K562 (cell line): ENCODE measurements at regions not wholly inside any gene's neighbourhood (a gene's known extent, or its start where the extent isn't known, plus 50 kb on each side); places are given as distances from the start of the nearest gene placed in this dataset.

ENCODE experiments used
- ATAC-seq: fragments of 200-7000 bp; cut with Tn5 transposase; 3 replicates; pipeline ENCODE4 v1.9.1; 2020; ENCODE audit warnings: moderate library complexity
- BruUV-seq: library from RNA; stranded (reverse); fragments of 400-500 nt; replicated peaks from 2 replicates; lab custom pipeline; 2021; lab: Mats Ljungman, UMichigan
- CTCF ChIA-PET: fragments of 300-600 bp; formaldehyde crosslinking; extraction: SDS; loops from one replicate; lab custom pipeline; 2021; ENCODE audit warnings: low intra/inter-chr PET ratio; lab: Yijun Ruan, JAX
- POLR2A ChIA-PET: fragments of 300-600, 350-650 bp; sonication (Branson Sonifier 250); formaldehyde crosslinking; extraction: SDS; loops from one replicate; lab custom pipeline; 2021; ENCODE audit warnings: antibody characterized with exemption, inconsistent platforms; lab: Yijun Ruan, JAX
- DNase-seq, 4 experiments: peaks; one replicate each; pipeline versions ENCODE4 v3.0.0 to v3.0.0-alpha.2; 2011 to 2018; ENCODE audit warnings: low spot score in 3 of 4, mixed read lengths in 3 of 4; ENCODE audit errors: extremely low read depth in 1 of 4
- FAIRE-seq: peaks from 2 replicates; lab custom pipeline; 2011; peaks lifted over from hg19 to GRCh38; lab: Jason Lieb, UNC
- H2AFZ ChIP-seq: 2 replicates; pipeline ENCODE4 v1.6.0; 2011; ENCODE audit warnings: low read depth, low read length, control low read depth, inconsistent platforms
- H3K27ac ChIP-seq: fragments of 200-600 bp; 3 replicates; pipeline ENCODE4 v1.8.0; 2011; ENCODE audit warnings: low read depth, mild to moderate bottlenecking, control low read depth, inconsistent platforms, low read length, moderate library complexity, mixed read lengths; ENCODE audit errors: extremely low read depth
- H3K27me3 ChIP-seq, 2 experiments: fragments of 300-600 bp in 1 of 2; 2 replicates in 1 of 2; 3 replicates in 1 of 2; pipeline versions ENCODE4 v1.6.0 to v1.8.0; 2011; ENCODE audit warnings: inconsistent platforms in 2 of 2, low read length in 2 of 2, mild to moderate bottlenecking in 1 of 2, mixed read lengths in 1 of 2, moderate library complexity in 1 of 2; ENCODE audit not compliant: control insufficient read depth in 2 of 2, insufficient read depth in 2 of 2
- H3K36me3 ChIP-seq: fragments of 300-600 bp; 3 replicates; pipeline ENCODE4 v1.8.0; 2011; ENCODE audit warnings: mild to moderate bottlenecking, low read length, inconsistent platforms; ENCODE audit not compliant: control insufficient read depth, insufficient read depth
- H3K4me1 ChIP-seq, 2 experiments: fragments of 200-600 bp in 1 of 2; replicated peaks in 1 of 2; 2 replicates in 1 of 2; 3 replicates in 1 of 2; pipeline versions ENCODE4 v1.5.1 to v1.8.0; 2011; ENCODE audit warnings: inconsistent platforms in 2 of 2, low read length in 2 of 2, mild to moderate bottlenecking in 1 of 2, mixed read lengths in 1 of 2, moderate library complexity in 1 of 2; ENCODE audit not compliant: control insufficient read depth in 2 of 2, insufficient read depth in 2 of 2
- H3K4me2 ChIP-seq: 2 replicates; pipeline ENCODE4 v1.6.1; 2011; ENCODE audit warnings: low read length, control low read depth, inconsistent platforms, mixed read lengths; ENCODE audit not compliant: insufficient read depth
- H3K4me3 ChIP-seq: fragments of 200-600 bp; sonication (generic), shearing (Covaris generic); 2 replicates; pipeline ENCODE4 v1.5.1; 2016; ENCODE audit warnings: control low read depth, inconsistent platforms
- H3K79me2 ChIP-seq: fragments of 200-600 bp; 3 replicates; pipeline ENCODE4 v1.8.0; 2011; ENCODE audit warnings: low read length, inconsistent platforms; ENCODE audit not compliant: control insufficient read depth, insufficient read depth
- H3K9ac ChIP-seq, 2 experiments: 2 replicates each; pipeline versions ENCODE4 v1.6.0 to v1.6.1; 2011; ENCODE audit warnings: low read depth in 2 of 2, low read length in 2 of 2, control low read depth in 1 of 2, inconsistent platforms in 1 of 2, mild to moderate bottlenecking in 1 of 2, mixed read lengths in 1 of 2; ENCODE audit not compliant: insufficient read depth in 1 of 2
- H3K9me1 ChIP-seq: one replicate; pipeline ENCODE4 v1.6.0; 2011; ENCODE audit warnings: inconsistent platforms, mild to moderate bottlenecking, low read length, moderate library complexity; ENCODE audit not compliant: control insufficient read depth, insufficient read depth
- H3K9me3 ChIP-seq: replicated peaks from 2 replicates; pipeline ENCODE4 v1.5.1; 2011; ENCODE audit warnings: low read depth, low read length, inconsistent platforms; ENCODE audit not compliant: control insufficient read depth, insufficient read depth
- H4K20me1 ChIP-seq: replicated peaks from 2 replicates; pipeline ENCODE4 v1.6.1; 2011; ENCODE audit warnings: low read length, inconsistent platforms, mixed read lengths; ENCODE audit not compliant: control insufficient read depth, insufficient read depth
- ETV5 ChIP-seq: sonication (generic); formaldehyde crosslinking; IDR thresholded peaks from 2 replicates; pipeline ENCODE4 v1.4.0; 2020; ENCODE audit warnings: low read depth, mild to moderate bottlenecking, missing genetic modification reagents
- POLR2G ChIP-seq: fragments of 200-400 bp; formaldehyde crosslinking; IDR thresholded peaks from 2 replicates; pipeline ENCODE4 v1.6.1; 2017; ENCODE audit warnings: low read depth, mild to moderate bottlenecking, antibody characterized with exemption, low read length, moderate library complexity
- ZNF740 ChIP-seq, 3 experiments: fragments of 200-800 bp in 1 of 3; sonication (Bioruptor generic) in 1 of 3; sonication (generic) in 1 of 3; formaldehyde crosslinking in 1 of 3; IDR thresholded peaks; 2 replicates each; pipeline versions ENCODE4 v1.6.1 to v1.8.0; 2016 to 2022; ENCODE audit warnings: mild to moderate bottlenecking in 2 of 3, missing compliant biosample characterization in 2 of 3, missing genetic modification characterization in 2 of 3, missing genetic modification reagents in 1 of 3
- ZSCAN32 ChIP-seq: fragments of 450-650 bp; formaldehyde crosslinking; IDR thresholded peaks from 2 replicates; pipeline ENCODE4 v1.4.0; 2020; ENCODE audit warnings: mild to moderate bottlenecking, moderate library complexity
- WGBS: fragments of 100-300 bp; shearing (Covaris generic); methylation state at CpG from one replicate; pipeline ENCODE4 v1.1.6; 2016; ENCODE audit warnings: low coverage, mixed read lengths; ENCODE audit not compliant: insufficient coverage; ENCODE audit errors: missing lambda C conversion rate; 5-methylcytosine and 5-hydroxymethylcytosine counted together
- in situ Hi-C: fragments of 300-500 bp; cut with MboI; formaldehyde crosslinking; loops from 4 replicates; pipeline ENCODE4 v1.15.0; 2018; ENCODE audit warnings: inconsistent platforms, mixed read lengths
- intact Hi-C: fragments of 100-400 bp; cut with micrococcal nuclease; formaldehyde crosslinking; loops from 2 replicates; pipeline ENCODE4 v1.14.2; 2022
- TF ChIP-seq, protein P1 (sequence below): sonication (generic); formaldehyde crosslinking; IDR thresholded peaks from 2 replicates; pipeline ENCODE4 v1.8.1; 2023; ENCODE audit warnings: mild to moderate bottlenecking, missing genetic modification reagents

DNA sequence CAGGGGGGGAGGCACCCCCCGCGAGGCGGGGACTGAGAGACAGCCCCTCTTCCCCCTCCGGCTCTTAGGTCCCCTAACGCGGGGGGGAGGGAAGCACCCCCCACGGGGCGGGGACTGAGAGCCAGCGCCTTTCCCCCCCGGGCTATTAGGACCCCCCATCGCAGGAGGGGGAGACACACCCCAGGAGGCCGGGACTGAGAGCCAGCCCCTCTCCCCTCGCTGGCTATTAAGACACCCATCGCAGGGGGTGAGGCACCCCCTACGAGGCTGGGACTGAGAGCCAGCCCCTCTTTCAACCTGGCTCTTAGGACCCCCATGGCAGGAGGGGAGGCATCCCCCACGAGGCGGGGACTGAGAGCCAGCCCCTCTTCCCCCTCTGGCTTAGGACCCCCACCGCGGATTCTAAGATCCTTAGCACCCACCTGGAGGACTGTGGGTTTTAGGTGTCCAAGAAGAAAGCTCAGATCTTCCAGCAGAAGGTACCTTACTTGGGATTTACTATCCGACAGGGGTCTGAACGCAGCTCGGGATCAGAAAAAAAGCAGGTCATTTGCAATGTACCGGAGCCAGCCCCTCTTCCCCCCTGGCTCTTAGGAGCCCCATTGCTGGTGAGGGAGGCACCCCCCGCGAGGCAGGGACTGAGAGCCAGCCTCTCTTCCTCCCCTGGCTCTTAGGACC lies 197.8 kb upstream of the PZP start:
- Histone ChIP-seq H3K36me3 (no peaks in the 10 kb centered on the region), H3K9ac (no peak overlapping the region), H3K4me2 (no peak overlapping the region), H3K27me3 (no peaks in the 10 kb centered on the region), H3K79me2 (no peaks in the 10 kb centered on the region), H3K4me3 (no peak overlapping the region), H3K9me3 (no peaks in the 10 kb centered on the region), H2AFZ (no peak overlapping the region), H3K4me1 (peaks cover 0 to 3% of the 10 kb centered on the region in 2 experiments; a peak in 1 of 5 replicates), H3K9me1 (no peaks in the 10 kb centered on the region), H4K20me1 (no peaks in the 10 kb centered on the region), H3K27ac (no peak overlapping the region)
- FAIRE-seq (no peak), ATAC-seq (no peak), DNase-seq (no peak)
- in situ Hi-C loops: no loop called here
- BruUV-seq: no TSS peak
- ChIA-PET CTCF (no interaction called here), POLR2A (no interaction called here)
- WGBS: 93% methylated on average over 6 of the region's 25 CpGs
- intact Hi-C loops: no loop called here
- peak; percentile 14; the same call in 1 of the 2 replicates for TF ChIP-seq POLR2G
- no peak for TF ChIP-seq ZSCAN32 (CRISPR knock-in tag)

DNA sequence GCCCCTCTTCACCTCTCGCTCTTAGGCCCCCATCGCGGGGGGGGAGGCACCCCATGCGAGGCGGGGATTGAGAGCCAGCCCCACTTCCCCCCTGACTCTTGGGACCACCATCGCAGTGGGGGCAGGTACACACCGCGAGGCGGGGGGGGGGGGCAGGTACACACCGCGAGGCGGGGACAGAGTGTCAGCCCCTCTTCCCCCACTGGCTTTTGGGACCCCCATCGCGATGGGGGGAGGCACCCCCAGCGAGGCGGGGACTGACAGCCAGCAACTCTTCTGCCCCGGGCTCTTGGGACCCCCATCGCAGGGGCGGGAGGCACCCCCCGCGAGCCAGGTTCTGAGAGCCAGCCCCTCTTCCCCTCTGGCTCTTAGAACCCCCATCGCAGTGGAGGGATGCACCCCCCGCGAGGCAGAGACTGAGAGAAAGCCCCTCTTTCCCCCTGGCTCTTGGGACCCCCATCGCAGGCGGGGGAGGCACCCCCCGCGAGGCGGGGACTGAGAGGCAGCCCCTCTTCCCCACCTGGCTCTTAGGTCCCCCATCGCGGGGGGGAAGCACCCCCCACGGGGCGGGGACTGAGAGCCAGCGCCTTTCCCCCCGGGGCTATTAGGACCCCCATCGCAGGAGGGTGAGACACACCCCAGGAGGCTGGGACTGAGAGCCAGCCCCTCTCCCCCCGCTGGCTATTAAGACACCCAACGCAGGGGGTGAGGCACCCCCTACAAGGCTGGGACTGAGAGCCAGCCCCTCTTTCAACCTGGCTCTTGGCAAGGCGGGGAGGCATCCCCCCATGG lies 196.5 kb upstream of the PZP start:
- TF ChIP-seq, protein P1, sequence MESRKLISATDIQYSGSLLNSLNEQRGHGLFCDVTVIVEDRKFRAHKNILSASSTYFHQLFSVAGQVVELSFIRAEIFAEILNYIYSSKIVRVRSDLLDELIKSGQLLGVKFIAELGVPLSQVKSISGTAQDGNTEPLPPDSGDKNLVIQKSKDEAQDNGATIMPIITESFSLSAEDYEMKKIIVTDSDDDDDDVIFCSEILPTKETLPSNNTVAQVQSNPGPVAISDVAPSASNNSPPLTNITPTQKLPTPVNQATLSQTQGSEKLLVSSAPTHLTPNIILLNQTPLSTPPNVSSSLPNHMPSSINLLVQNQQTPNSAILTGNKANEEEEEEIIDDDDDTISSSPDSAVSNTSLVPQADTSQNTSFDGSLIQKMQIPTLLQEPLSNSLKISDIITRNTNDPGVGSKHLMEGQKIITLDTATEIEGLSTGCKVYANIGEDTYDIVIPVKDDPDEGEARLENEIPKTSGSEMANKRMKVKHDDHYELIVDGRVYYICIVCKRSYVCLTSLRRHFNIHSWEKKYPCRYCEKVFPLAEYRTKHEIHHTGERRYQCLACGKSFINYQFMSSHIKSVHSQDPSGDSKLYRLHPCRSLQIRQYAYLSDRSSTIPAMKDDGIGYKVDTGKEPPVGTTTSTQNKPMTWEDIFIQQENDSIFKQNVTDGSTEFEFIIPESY (CRISPR knock-in tag): 0 out of 2 replicates have a peak, but pooled peaks have one; percentile 32
- TF ChIP-seq ETV5 (CRISPR knock-in tag) (no peak), ZNF740 (CRISPR knock-in tag; IDR thresholded peaks at IDR 0.05) (peak; percentile 58; the same call in 1 of the 2 replicates), ZNF740 (tag; IDR thresholded peaks at IDR 0.05) (0 out of 4 replicates have a peak, but pooled peaks of 1 of the 2 experiments have one; percentile 32)
- intact Hi-C loops: no loop called here
- Histone ChIP-seq H3K36me3 (no peaks in the 10 kb centered on the region), H3K27me3 (no peaks in the 10 kb centered on the region), H2AFZ (no peak overlapping the region), H3K9ac (no peak overlapping the region), H3K9me1 (no peaks in the 10 kb centered on the region), H4K20me1 (no peaks in the 10 kb centered on the region), H3K27ac (no peak overlapping the region), H3K4me2 (no peak overlapping the region), H3K4me3 (no peak overlapping the region), H3K79me2 (no peaks in the 10 kb centered on the region), H3K9me3 (no peaks in the 10 kb centered on the region), H3K4me1 (peaks cover 0 to 3% of the 10 kb centered on the region in 2 experiments; a peak in 1 of 5 replicates)
- ATAC-seq (no peak), DNase-seq (peak in 1 of 4 experiments; percentile 8), FAIRE-seq (no peak)
- in situ Hi-C loops: no loop called here
- POLR2A ChIA-PET: no interaction called here
- BruUV-seq: no TSS peak
- 89% methylated on average over 4 of the region's 39 CpGs for WGBS
- CTCF ChIA-PET: no interaction called here
